ENCODE measurements at regions not wholly inside any gene's neighbourhood (a gene's known extent, or its start where the extent isn't known, plus 50 kb on each side); places are given as distances from the start of the nearest gene placed in this dataset.

DNA sequence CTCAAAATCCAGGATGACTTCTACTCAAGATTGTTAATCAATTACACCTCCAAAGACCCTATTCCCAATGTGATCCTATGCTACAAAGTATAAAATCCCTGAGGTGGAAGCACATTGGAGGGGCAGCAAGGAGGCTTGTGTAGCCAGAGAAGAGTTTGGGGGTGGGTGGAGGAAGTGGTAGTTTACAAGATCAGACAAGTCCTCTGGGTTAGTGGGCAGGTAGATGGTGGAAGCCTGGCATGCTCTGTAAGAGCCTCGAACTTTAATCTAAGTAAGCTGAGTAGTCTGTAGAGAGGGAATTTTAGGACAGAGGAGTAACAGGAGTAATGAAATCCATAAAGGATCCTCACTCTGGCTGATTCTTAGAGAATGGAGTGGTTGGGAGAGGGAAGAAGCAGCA lies 65.0 kb upstream of the KCTD3 start:
- Histone ChIP-seq H3K9me3 (no peaks in the 10 kb centered on the region), H3K4me3 (no peak overlapping the region), H3K4me1 (no peaks in the 10 kb centered on the region), H3K27me3 (no peaks in the 10 kb centered on the region), H3K27ac (no peak overlapping the region), H3K36me3 (no peaks in the 10 kb centered on the region)
- ATAC-seq (no peak), DNase-seq (no peak)
- TF ChIP-seq, protein P1, sequence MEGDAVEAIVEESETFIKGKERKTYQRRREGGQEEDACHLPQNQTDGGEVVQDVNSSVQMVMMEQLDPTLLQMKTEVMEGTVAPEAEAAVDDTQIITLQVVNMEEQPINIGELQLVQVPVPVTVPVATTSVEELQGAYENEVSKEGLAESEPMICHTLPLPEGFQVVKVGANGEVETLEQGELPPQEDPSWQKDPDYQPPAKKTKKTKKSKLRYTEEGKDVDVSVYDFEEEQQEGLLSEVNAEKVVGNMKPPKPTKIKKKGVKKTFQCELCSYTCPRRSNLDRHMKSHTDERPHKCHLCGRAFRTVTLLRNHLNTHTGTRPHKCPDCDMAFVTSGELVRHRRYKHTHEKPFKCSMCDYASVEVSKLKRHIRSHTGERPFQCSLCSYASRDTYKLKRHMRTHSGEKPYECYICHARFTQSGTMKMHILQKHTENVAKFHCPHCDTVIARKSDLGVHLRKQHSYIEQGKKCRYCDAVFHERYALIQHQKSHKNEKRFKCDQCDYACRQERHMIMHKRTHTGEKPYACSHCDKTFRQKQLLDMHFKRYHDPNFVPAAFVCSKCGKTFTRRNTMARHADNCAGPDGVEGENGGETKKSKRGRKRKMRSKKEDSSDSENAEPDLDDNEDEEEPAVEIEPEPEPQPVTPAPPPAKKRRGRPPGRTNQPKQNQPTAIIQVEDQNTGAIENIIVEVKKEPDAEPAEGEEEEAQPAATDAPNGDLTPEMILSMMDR (IDR thresholded peaks at IDR 0.05), result no peak
- intact Hi-C loops (cut with DNase I), result no loop called here

DNA sequence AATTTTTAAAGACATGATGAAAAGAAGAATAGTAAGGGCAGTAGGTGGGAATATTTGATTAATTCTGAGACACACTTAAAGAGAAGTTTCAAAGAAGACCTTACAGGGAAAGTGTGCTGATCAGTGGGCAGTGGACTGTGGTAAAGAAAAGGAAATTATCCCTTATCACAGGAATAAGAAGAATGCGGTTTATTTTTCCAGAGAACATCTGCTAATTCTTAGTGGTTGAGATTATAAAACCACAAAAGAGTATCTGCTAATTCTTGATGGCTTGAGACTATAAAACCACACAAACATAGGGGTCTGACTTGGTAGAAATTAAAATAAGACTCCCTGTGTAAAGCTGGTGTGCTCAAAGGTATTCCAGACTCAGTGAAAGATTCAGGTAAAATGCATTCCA lies 60.0 kb upstream of the KCTD3 start:
- TF ChIP-seq, protein P1 (IDR thresholded peaks at IDR 0.05), result no peak
- H3K4me1 ChIP-seq, result no peaks in the 10 kb centered on the region
- DNase-seq, result no peak
- intact Hi-C loops (cut with DNase I), result no loop called here
- H3K4me3 ChIP-seq, result no peak overlapping the region
- H3K27ac ChIP-seq, result no peak overlapping the region
- peaks cover 0 to 28% of the 10 kb centered on the region in 2 donors for H3K9me3 ChIP-seq
- ATAC-seq, result no peak
- H3K36me3 ChIP-seq, result no peaks in the 10 kb centered on the region
- H3K27me3 ChIP-seq, result no peaks in the 10 kb centered on the region

DNA sequence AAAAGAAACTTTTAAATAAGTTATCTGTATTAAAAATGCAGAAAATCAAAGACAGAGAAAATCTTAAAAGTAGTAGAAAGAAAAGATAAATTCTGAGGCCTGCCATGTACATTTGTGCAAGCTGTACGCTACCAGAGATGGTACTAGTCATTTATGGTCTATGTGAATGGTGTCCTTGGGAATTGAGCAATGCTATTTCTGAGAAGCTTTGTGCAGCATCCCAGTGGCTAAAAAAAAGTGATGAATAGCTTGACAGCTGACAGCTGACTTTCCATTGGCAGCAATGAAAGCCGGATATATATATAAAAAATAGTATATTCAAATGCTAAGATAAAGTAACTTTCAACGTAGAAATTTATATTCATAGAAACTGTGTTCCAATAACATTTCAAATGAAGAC lies 58.8 kb upstream of the KCTD3 start:
- H3K4me1 ChIP-seq, result no peaks in the 10 kb centered on the region

More for the DNA sequence above, 58.8 kb upstream of the KCTD3 start:
- DNase-seq (no peak), ATAC-seq (no peak)
- intact Hi-C loops (cut with DNase I), result no loop called here
- Histone ChIP-seq H3K36me3 (no peaks in the 10 kb centered on the region), H3K27ac (no peak overlapping the region), H3K4me3 (no peak overlapping the region), H3K27me3 (no peaks in the 10 kb centered on the region), H3K9me3 (peaks cover 0 to 28% of the 10 kb centered on the region in 2 donors)
- TF ChIP-seq, protein P1 (IDR thresholded peaks at IDR 0.05), result no peak
